ENCODE measurements at regions not wholly inside any gene's neighbourhood (a gene's known extent, or its start where the extent isn't known, plus 50 kb on each side); places are given as distances from the start of the nearest gene placed in this dataset.

DNA sequence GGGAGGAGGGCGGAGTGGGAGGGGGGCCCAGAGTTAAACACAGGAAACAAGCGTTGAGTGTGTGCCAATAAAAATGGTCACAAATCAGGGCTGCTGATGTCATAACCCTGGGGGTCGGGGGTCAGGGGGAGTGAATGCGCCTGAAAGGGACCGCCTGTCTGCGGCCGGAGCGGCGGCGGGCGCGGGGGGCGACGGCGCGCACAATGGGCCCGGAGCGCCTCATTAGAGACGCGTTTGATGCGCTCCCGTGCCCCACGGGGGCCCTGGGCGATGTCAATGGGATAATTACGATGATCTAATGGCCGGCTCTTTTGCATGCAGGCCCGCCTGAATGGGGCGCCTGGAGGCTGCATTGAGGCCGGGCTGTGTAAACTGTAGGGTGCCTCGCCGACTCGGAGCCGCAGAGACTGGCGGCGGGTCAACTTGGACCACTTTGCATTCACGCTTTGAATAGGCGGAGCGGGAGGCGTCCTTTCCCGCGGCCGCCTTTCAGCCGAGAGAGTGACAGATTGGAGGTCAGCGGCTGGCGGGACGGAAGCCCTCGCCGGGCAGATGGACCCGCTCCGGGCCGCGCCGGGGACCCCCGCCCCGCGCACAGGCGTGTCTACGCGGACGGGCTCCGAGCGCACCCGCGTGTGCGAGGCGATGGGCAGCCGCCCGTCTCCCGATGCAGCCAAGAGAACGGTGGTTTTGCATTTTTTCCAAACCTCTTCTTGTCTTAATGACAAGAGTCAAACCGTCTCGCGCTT is 296.1 kb downstream of the TFAP2C start:
- DNase-seq (ENCODE audit: low read depth in 2 of 2) = no peak

DNA sequence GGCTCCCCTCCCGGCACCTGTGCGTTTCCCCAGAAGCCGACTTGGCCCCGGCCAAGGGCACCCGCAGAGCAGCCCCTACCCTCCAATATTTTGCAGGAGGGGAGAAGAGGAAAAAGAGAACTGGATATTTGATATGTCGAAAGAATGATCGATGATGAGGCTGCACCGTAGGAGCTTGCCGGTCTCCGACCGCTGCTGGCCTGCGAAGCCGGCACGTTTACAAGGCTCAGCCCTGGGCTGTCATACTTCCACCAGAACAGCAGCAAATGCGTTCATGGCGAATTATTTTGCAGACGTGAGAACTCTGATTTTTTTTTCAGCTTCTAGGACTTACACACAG is 296.7 kb downstream of the TFAP2C start:
- no peak for DNase-seq (ENCODE audit: low read depth in 2 of 2)

DNA sequence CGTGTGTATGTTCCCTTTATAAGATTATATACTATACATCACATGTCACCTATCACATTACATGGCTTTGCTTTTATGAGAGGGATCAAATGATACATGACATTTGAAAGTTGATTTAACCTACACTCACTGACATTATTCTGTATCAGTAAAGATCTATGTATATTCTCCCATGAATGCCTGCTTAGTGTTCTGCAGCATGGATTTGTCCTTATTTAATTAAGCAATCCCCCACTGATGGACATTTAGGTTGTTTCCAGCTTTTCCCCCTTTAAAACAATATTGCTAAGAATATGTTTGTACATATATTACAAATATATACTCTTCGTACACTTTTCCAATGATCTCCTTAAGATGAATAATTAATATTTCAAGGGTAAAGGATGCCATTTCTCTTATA is 297.4 kb downstream of the TFAP2C start:
- DNase-seq (ENCODE audit: low read depth in 2 of 2) = no peak

DNA sequence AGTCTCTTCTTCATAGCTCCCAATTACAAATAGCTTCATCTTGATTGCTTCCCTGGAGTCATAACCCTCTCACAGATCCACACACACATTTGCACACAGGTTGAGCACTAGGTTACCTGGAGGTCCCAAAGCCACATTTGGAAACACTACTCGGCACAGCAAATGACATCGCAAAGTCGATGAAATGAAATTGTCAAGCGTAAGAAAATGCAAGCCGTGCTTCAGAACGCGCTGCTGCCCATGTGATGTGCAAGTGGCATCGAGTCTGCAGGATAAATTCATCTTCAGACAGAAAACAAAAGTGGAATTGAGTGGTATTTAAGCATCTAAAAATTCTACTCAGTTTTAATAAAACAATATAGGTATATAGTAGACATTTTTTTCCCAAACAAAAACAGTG is 298.0 kb downstream of the TFAP2C start:
- DNase-seq (ENCODE audit: low read depth in 2 of 2) = no peak

DNA sequence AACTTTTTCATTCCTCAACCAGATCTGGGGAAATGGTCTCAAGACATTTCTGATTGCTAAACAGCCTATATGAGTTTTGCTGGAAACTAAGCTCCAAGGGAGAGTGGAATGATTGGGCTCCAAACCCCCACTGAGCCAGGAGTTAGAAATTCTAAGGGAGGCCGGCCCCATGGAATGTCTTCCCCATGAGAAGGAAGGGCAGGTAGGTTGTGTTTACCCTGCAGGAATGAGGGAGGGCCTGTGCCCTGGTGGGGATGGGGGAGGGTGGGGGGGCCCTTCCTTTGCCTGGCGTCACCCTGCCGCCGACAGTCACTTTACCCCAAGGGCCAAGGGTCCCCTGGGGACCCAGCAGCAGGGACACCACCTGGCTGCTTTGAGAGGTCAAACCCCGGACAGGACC is 298.9 kb downstream of the TFAP2C start:
- DNase-seq (ENCODE audit: low read depth in 2 of 2) = no peak

DNA sequence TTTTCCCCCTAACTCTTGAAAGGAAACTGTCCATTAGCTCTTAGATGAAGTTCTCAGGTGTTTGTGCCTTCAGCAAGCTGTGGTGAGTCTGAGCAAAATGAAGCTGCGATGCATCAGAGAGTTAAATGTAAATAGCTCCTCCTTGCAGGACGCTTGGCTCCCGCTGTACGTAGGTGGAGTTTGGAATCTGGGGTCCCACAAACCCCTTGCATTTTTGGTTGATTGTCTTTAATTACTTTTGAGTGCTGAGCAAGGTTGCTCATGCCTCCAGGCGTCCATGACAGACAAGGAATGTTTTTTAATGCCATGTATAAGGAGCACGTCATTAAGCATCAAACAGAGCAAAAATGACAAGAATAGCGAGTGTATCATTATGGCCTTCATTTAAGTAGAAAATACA is 300.5 kb downstream of the TFAP2C start:
- DNase-seq (ENCODE audit: low read depth in 2 of 2) = no peak

DNA sequence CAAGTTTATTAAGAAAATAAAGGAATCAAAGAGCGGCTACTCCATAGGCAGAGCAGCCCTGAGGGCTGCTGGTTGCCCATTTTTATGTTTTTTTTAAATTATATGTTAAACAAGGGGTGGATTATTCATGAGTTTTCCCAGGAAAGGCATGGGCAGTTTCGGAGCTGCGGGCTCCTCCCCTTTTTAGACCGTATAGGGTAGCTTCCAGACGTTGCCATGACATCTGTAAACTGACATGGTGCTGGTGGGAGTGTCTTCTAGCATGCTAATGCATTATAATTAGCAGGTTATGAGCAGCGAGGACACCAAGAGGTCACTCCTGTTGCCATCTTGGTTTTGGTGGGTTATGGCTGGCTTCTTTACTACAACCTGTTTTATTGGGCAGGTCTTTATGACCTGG is 301.8 kb downstream of the TFAP2C start:
- DNase-seq (ENCODE audit: low read depth in 2 of 2) = no peak

DNA sequence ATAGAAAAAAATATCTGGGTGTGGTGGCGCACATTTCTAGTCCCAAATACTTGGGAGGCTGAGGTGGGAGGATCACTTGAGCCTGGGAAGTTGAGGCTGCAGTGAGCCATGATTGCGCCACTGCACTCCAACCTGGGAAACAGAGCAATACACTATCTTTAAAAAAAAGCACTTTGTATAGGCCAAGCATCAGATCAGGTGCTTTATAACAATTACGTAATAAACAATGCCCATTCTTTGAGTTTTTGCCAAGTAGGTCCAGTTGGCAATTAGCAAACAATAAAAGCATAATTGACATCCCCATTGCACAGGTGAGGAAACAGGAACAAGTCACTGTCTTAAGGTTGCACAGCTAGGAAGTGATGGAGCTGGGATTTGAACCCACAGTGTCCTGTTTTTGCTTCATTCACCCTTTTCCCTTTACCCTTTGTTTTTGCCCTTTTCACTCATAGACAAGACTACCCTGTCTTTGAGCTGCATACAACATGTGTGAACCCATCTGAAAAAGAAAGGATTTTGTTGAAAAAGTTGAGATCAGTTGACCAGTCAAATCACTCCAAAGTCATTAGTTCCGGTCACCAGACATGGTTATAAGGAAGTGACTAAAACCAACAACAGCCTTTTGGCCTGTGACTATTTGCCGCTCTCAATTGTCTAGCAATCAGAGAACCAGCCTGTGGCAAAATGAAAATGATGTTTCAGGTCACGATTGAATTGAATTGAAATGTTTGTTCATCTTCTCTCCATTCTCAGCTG is 303.6 kb downstream of the TFAP2C start:
- DNase-seq (ENCODE audit: low read depth in 2 of 2) = no peak

DNA sequence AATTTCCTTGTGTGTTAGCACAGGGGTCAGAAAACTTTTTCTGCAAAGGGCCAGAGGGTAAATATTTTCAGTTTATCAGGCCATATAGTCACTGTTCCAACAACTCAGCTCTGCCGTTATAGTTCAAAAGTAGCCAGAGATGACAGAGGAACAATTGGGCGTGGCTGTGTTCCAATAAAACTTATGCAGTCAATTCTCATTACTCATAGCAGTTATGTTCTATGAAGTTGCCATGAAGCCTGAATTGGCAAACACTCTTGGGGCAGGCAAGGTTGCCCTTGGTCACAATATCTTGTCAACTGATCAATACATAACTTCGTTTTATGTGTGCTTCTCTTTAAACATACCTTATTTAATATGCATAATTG is 304.2 kb downstream of the TFAP2C start:
- DNase-seq (ENCODE audit: low read depth in 2 of 2) = no peak

DNA sequence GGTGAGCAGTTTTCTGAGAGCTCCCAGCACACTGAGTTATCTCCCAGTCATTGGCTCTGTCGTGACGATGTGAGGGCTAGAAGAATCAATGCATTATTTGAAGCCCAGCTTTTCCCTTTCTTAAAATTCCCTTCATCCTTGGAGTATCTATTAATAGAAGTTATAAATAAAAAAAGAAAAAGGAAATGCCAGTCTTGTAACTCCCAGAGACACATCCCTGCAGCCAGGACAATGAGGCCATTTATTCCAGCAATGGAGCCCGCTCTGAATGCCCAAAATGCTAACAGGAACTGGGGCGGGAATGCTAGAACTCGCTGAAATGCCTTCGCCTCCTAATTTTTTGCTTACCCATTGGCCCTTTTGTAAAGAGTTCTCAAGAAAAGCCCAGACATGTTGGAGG is 305.8 kb downstream of the TFAP2C start:
- DNase-seq (ENCODE audit: low read depth in 2 of 2) = no peak

DNA sequence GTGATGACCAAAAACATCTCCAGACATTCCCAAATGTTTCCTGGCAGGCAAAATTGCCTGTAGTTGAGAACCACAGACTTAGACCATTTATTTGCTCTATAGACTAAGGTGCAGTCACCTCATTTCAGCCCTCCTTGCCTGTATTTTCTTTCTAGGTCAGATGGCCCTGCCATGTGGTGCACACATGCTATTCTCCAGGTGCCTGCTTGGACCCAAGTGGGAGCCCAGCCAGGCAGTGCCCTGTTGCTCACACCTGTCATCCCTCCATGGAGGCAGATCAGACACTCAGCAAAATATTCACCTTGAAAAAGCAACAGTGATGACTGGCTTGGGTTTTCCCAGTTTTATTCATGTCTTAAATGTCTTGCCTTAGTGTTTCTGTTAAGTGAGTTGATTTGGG is 311.4 kb downstream of the TFAP2C start:
- DNase-seq (ENCODE audit: low read depth in 2 of 2) = no peak

DNA sequence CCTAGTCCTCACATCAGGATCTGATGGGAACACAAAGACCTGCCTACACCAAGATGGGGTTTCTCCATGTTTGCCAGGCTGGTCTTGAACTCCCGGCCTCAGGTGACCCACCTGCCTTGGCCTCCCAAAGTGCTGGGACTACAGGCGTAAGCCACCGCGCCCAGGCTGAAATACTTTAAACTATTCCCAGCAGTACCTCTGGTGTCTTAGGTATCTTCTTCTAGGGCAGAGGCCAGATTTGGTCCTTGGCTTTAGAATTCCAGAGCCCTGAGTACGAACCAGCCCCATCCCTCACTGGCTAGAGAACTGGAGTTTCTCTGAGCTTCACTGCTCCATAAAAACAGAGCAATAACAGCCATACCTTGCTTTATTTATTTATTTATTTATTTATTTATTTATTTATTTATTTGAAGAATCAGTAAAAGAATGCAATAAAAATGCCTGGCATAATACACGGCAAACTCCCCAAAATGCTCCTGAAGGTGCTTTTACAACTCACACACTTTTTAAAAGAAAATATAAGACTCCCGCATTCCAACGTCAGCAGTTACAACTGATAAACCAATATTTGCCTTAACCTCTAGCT is 312.1 kb downstream of the TFAP2C start:
- DNase-seq (ENCODE audit: low read depth in 2 of 2) = no peak

DNA sequence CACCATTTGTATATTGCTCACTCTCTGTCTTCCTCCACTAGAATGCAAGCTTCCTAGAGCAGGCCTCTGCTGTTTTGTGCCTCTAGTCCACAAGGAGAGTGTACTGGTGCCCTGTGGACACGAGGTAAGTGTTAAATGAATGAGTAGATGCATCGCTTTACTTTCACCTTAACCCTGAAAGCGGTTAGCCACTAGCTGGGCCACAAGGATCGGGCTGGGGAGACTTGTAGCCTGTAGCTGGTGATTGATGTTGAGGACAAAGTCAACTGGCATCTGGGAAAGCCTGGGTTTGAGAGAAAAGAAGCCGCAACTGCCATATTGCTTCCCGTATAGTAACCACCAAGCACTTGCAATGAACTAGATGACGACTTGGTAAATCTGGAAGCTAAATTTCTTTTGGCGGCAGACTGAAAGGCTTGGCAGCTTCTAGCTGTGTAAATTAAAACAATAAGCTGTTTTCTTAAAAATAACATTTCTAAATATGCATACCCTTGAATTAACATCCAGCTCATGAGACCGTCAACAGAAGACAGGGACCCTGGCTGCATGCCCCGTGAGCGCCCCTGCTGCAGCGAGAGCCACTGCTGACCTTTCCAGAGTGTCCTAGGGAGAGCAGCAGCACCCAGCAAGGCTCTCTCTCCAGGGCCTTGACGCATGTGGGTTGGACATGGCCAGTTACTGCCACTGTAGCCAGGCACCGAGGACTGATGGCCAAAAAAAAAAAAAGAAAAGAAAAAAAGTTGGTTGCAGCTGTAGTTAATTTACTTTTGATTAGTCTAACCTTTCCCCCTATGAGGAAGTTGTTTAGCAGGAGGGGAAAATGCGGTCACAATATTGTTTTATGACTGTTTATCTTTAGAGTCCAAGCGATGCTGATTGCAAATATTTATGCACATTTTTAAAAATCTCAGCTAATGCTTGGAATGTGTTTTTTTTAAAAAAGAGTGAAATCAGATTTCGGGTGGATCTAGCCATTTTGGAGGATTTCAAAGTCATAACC is 315.1 kb downstream of the TFAP2C start:
- DNase-seq (ENCODE audit: low read depth in 2 of 2) = no peak

DNA sequence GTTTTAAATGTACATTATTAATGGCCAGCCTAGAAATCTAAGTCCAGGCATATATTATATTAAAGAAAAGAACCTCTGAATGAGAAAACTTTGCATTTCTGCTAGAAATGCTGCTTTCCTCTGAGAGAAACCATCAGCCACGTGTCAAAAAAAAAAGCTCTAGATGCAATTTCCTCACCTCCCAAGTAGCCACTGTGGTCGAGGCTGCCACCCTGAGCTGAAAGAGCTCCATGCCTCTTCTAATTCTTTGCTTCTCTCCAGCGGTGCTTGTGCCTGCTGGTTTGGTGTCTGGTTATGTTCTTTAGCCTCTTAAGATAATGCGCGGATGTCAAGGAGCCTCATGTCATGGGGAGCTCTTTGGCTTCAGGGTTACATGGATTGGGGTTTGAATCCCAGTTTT is 316.0 kb downstream of the TFAP2C start:
- DNase-seq (ENCODE audit: low read depth in 2 of 2) = no peak

DNA sequence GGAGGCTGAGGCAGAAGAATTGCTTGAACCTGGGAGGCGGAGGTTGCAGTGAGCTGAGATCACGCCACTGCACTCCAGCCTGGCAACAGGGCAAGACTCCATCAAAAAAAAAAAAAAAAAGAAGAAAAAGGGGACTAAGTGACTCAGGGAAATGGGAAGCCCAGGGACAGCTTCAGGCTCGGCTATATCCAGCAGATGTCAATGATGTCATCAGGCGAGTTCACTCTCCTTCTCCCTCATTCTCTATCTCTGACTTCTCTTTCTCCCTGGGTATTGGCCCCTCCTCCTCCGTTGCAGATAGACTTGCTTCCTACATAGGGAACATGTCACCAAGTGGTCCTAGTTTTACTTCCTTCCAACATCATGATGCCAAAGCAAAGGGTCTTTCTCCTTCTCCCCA is 316.8 kb downstream of the TFAP2C start:
- DNase-seq (ENCODE audit: low read depth in 2 of 2) = no peak

DNA sequence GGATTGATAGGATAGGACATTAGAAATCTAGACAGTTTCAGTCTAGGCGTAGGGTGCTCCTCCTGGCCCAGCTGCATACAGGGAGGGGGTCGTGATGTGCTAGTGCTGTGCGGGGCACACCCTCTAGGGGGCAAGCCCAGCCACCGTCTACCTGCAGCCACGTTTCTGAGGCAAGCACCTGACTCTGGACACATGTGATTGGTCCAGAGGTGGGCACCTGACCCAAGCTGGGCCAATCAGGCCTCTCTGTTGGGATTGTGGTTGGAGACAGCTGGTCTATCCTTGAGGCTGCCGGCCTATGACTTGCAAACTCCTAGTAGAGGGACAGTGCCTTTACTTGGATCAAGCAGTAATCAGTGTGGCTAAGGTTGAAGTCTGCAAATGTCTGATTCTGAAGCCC is 317.1 kb downstream of the BMP7 start:
- DNase-seq (ENCODE audit: low read depth in 2 of 2) = no peak

DNA sequence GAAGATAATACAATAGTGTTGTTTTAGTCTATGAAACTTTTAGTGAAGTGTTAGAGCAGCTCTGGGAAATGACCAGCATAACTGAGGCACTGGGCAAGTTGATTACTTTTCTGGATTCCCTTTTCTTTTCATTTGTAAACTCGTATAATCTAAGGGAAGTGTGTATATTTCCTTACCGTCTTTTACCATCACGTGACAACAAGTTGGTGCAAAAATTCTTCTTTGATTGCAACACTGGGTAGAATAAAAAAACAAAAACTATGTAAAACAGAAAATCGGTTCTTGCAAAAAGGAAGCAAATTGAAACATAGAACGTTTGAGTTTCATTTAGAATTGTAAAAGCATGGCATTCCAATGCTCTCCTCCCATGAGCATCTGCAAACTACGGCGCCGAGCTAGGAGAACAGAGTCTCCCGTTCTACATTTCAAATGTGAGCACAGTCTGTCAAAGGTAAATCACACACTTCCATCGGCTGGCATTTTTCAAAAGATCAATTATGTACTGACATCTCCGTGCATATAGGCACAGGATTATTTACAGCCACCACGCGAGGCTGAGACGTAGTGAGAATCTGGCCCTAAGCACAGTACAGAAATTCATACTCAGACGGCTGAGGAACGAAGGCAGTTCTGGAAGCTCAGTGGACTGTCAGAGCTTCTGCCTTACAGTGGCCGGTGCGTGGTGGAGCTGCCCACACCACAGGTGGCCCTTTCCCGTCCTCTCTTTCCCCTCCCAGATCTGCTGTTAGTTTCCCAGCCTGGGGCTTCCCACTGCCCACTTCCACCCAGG is 314.0 kb downstream of the BMP7 start:
- DNase-seq (ENCODE audit: low read depth in 2 of 2) = no peak

DNA sequence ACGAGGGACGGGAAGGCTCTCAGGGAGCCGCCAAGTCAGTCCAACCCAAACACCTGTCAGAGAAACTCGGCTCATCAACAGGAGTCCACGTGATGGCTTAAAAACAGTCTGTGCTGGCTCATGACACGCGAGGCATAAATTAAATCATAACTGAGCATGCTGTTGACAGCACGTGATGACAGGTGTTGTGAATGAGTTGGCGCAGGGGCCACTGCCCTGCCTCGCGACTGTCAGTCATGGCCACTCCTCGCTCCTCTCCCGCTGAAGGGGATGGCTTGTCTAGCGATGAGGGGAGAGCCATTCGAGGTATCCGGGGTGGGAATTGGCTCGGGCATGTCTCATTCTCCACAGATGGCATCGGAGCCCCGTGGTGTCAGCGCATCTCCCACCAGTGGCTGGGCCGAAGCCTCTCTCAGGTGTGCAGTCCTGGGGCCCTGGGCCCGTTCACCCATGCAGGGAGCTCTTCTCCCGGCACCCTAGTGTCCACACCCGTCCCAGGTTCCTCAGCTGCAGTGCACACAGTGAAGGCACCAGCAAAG is 313.3 kb downstream of the BMP7 start:
- DNase-seq (ENCODE audit: low read depth in 2 of 2) = no peak

DNA sequence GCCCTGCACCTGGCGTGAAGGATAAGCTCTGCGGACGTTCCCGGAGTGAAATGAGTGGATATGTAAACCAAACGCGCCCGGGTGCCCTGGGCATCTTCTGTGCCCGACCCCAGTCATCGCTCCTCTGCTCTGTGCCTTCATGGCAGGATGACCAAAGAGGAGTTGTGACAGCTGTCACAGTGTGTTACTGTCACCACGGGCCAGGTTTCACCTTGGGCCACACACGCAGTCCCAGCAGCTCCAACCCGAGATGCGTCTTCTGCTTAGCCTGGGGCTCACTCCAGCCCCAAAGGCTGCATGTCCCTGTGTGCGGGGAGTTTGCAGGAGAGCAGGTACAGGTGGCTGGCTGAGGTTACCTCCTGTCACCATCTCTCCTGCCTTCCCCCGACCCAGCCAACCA is 311.6 kb downstream of the BMP7 start:
- DNase-seq (ENCODE audit: low read depth in 2 of 2) = no peak

DNA sequence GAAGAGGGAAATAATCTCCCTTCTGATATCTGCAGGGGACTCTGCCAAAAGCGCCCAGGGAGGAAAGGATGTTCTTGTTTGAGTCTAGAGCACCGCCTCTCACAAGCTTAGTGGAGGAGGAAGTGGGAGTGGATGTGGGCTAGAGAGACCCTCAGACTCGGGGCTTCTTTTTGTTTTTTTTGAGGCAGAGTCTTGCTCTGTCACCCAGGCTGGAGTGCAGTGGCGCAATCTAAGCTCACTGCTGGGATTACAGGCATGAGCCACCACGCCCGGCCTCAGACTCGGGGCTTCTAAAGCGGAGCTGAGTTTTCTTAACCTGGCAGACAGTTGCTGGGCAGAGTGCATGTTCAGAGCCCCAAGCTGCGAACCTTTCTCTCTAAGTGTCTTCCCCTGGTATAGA is 310.8 kb downstream of the BMP7 start:
- DNase-seq (ENCODE audit: low read depth in 2 of 2) = no peak

DNA sequence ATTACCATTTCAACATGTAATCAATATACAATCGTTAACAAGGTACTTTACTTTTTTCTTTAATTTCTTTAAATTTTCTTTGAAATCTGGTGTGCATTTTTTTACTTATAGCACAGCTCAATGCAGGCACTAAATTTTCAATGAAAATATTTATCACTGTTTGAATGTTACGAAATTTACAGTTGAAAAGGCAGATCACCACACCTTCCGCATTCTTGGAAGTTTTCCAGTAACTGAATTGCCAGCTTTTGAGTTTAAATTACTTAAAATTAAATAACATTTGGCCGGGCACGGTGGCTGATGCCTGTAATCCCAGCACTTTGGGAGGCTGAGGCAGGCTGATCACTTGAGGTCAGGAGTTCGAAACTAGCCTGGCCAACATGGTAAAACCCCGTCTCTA is 309.9 kb downstream of the BMP7 start:
- no peak for DNase-seq (ENCODE audit: low read depth in 2 of 2)

Data from stimulated activated CD8-positive, alpha-beta memory T cell treated with anti-CD3 and anti-CD28 coated beads, Interleukin-2, amount 100 ng/mL, for 48 hours (primary cell).